Activated B cell treated with CpG ODN at 0.5 μM for 24 hours (primary cell): ENCODE measurements at regions not wholly inside any gene's neighbourhood (a gene's known extent, or its start where the extent isn't known, plus 50 kb on each side); places are given as distances from the start of the nearest gene placed in this dataset.
"Not testable (repeated sequence)": the region's sequence is repeated elsewhere in the genome, so short reads cannot be mapped to it uniquely, and the experiment has no call there.

Source experiments
- ATAC-seq: fragments of 200-7000 bp; cut with Tn5 transposase; one replicate; pipeline ENCODE4 v1.10.0; 2021; ENCODE audit warnings: low read depth, mild to moderate bottlenecking, moderate library complexity
- CTCF ChIA-PET: fragments of 350-600 bp; sonication (Branson Sonifier 250); formaldehyde crosslinking; loops from one replicate; lab custom pipeline; 2021; ENCODE audit warnings: antibody characterized with exemption; lab: Charles Lee
- POLR2A ChIA-PET: fragments of 350-600 bp; sonication (Branson Sonifier 250); formaldehyde crosslinking; loops from one replicate; lab custom pipeline; 2021; ENCODE audit warnings: antibody characterized with exemption; lab: Charles Lee
- DNase-seq: peaks from one replicate; pipeline ENCODE4 v3.0.0; 2022
- H3K27ac Mint-ChIP-seq: one replicate; pipeline ENCODE4 v1.8.0; 2020; ENCODE audit warnings: mixed read lengths
- H3K27me3 Mint-ChIP-seq: one replicate; pipeline ENCODE4 v1.8.0; 2021; ENCODE audit warnings: mixed read lengths
- H3K36me3 Mint-ChIP-seq: one replicate; pipeline ENCODE4 v1.8.0; 2021; ENCODE audit warnings: low read depth, mixed read lengths
- H3K4me1 Mint-ChIP-seq: one replicate; pipeline ENCODE4 v1.8.0; 2021; ENCODE audit warnings: mixed read lengths
- H3K4me3 Mint-ChIP-seq: one replicate; pipeline ENCODE4 v1.8.0; 2020; ENCODE audit warnings: mild to moderate bottlenecking, mixed read lengths
- H3K9me3 Mint-ChIP-seq: one replicate; pipeline ENCODE4 v1.8.0; 2020; ENCODE audit warnings: mixed read lengths
- intact Hi-C: fragments of 100-400 bp; cut with micrococcal nuclease; formaldehyde crosslinking; loops from one replicate; pipeline ENCODE4 v1.15.1; 2024
- TF ChIP-seq, protein P1 (sequence below): fragments of 200-600 bp; IDR thresholded peaks from one replicate; pipeline ENCODE4 v1.8.0; 2022; ENCODE audit warnings: antibody characterized with exemption, mild to moderate bottlenecking

DNA sequence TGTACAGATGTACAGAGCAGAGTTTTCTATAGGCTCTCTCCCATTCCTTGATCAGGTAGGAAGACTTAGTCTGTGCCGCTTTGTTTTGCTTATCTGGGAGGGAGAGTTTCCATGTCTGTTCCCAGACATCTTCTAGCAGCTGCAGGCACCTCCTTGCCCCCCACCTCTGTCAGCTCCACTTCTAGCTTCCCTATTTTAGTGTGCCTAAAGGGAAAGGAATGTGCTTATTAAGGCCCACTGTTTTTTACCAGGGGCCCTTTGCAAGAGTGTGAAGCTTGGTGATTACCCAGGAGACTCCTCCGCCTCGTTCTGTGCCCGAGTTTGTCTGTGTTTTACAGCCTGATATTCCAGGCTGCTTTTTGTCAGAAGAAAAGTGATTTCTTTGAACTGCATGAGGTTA, 1984.4 kb downstream of the OLFM4 start:
- TF ChIP-seq, protein P1, sequence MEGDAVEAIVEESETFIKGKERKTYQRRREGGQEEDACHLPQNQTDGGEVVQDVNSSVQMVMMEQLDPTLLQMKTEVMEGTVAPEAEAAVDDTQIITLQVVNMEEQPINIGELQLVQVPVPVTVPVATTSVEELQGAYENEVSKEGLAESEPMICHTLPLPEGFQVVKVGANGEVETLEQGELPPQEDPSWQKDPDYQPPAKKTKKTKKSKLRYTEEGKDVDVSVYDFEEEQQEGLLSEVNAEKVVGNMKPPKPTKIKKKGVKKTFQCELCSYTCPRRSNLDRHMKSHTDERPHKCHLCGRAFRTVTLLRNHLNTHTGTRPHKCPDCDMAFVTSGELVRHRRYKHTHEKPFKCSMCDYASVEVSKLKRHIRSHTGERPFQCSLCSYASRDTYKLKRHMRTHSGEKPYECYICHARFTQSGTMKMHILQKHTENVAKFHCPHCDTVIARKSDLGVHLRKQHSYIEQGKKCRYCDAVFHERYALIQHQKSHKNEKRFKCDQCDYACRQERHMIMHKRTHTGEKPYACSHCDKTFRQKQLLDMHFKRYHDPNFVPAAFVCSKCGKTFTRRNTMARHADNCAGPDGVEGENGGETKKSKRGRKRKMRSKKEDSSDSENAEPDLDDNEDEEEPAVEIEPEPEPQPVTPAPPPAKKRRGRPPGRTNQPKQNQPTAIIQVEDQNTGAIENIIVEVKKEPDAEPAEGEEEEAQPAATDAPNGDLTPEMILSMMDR, result no peak
- H3K27ac Mint-ChIP-seq, result no peak overlapping the region
- ChIA-PET CTCF (no interaction called here), POLR2A (no interaction called here)
- H3K4me1 Mint-ChIP-seq, result no peaks in the 10 kb centered on the region
- H3K36me3 Mint-ChIP-seq, result no peaks in the 10 kb centered on the region
- no peak overlapping the region for H3K4me3 Mint-ChIP-seq
- DNase-seq (no peak), ATAC-seq (no peak)
- peaks cover 7% of the 10 kb centered on the region for H3K9me3 Mint-ChIP-seq
- H3K27me3 Mint-ChIP-seq, result no peaks in the 10 kb centered on the region
- intact Hi-C loops, result no loop called here

DNA sequence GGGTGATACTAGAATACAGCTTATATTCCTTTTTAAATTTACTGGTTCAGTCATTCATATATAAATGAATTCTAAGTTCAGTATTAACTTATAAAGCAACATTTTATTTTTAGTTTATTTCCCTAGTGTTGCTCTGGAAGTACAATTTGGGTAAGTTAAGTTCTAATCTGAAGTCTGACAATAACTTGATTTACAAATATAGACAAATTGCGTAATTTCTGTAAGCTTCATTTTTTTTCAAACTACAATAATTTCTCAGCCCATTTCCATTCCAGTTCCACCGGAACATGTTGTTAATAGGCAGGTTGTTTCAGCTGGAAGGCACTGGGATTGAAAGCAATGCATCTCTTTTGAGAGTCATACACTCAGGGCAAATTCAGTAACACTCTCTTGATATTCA, 2000.7 kb downstream of the OLFM4 start:
- ChIA-PET CTCF (no interaction called here), POLR2A (no interaction called here)
- Mint-ChIP-seq H3K27ac (no peak overlapping the region), H3K9me3 (peaks cover 16% of the 10 kb centered on the region), H3K4me3 (no peak overlapping the region), H3K27me3 (no peaks in the 10 kb centered on the region), H3K36me3 (no peaks in the 10 kb centered on the region), H3K4me1 (no peaks in the 10 kb centered on the region)
- ATAC-seq (no peak), DNase-seq (no peak)
- intact Hi-C loops, result no loop called here
- TF ChIP-seq, protein P1, result no peak

DNA sequence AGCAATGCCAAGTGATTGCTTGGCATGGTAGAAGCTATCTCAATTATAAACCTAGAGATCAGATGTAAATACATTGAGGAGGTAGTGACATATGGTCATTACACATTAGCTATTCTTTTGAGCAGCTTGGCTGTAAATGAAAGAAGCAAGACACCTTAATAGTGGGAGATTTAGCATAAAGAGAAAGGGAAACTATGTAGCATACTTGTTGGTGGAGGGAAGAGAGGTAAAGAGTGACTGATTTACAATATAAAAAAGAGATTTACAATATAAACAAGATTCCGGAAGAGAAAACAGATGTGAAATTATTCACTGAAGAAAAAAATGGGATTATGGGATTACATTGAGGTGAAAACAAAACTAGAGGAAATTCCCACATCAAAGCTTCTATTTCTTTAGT, 2009.6 kb downstream of the OLFM4 start:
- intact Hi-C loops, result no loop called here
- H3K27me3 Mint-ChIP-seq, result no peaks in the 10 kb centered on the region
- TF ChIP-seq, protein P1, result no peak
- H3K27ac Mint-ChIP-seq, result no peak overlapping the region
- no peak for DNase-seq
- CTCF ChIA-PET, result no interaction called here
- H3K4me3 Mint-ChIP-seq, result no peak overlapping the region
- H3K4me1 Mint-ChIP-seq, result no peaks in the 10 kb centered on the region
- ATAC-seq, result no peak
- POLR2A ChIA-PET, result no interaction called here
- peaks cover 4% of the 10 kb centered on the region for H3K9me3 Mint-ChIP-seq
- no peaks in the 10 kb centered on the region for H3K36me3 Mint-ChIP-seq

DNA sequence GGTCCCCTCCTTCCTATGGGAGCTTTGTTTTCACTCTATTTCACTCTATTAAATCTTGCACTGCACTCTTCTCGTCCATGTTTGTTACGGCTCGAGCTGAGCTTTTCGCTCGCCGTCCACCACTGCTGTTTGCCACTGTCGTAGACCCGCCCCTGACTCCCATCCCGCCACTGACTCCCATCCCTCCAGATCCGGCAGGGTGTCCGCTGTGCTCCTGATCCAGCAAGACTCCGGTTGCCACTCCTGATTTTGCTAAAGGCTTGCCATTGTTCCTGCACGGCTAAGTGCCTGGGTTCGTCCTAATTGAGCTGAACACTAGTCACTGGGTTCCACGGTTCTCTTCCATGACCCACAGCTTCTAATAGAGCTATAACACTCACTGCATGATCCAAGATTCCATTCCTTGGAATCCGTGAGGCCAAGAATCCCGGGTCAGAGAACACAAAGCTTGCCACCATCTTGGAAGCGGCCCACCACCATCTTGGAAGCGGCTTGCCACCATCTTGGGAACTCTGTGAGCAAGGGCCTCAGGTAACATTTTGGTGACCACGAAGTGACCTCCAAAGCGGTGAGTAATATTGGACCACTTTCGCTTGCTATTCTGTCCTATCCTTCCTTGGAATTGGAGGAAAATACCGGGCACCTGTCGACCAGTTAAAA, 2025.4 kb downstream of the OLFM4 start:
- H3K27me3 Mint-ChIP-seq, H3K27ac Mint-ChIP-seq, H3K9me3 Mint-ChIP-seq, ATAC-seq, CTCF ChIA-PET, H3K4me3 Mint-ChIP-seq, H3K36me3 Mint-ChIP-seq, DNase-seq, intact Hi-C loops, H3K4me1 Mint-ChIP-seq, POLR2A ChIA-PET: not testable (repeated sequence)

DNA sequence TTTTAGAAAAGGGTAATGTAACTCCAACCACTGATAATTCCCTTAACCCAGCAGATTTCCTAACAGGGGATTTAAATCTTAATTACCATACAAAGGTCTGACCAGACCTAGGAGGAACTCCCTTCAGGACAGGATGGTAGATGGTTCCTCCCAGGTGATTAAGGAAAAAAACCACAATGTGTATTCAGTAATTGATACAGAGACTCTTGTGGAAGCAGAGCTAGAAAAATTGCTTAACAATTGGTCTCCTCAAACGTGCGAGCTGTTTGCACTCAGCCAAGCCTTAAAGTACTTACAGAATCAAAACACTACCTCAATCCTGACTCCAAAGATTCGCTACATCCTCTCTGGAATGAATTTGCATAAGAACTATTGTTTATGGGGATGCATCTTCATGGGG, 2027.1 kb downstream of the OLFM4 start:
- CTCF ChIA-PET, result not testable (repeated sequence)

DNA sequence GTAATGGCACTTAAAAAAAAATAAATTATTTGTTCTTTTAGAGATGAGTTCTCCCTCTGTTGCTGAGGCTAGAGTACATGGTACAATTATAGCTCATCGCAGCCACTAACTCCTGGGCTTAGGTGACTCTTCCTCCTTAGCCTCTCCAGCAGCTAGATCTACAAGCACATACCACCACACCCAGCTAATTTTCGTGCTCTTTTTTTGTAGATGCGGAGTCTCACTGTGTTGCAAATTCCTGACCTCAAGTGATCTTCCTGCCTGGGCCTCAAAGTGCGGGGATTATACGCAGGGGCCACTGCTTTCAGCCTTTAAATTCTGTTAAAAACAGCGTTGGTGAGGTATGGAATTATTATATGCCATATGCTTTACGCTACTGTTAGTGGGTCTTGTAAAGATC, 2034.0 kb downstream of the OLFM4 start:
- intact Hi-C loops, result no loop called here
- ChIA-PET CTCF (no interaction called here), POLR2A (no interaction called here)
- DNase-seq (no peak), ATAC-seq (no peak)
- no peaks in the 10 kb centered on the region for H3K4me1 Mint-ChIP-seq
- TF ChIP-seq, protein P1, result no peak
- no peak overlapping the region for H3K27ac Mint-ChIP-seq
- no peaks in the 10 kb centered on the region for H3K27me3 Mint-ChIP-seq
- no peaks in the 10 kb centered on the region for H3K36me3 Mint-ChIP-seq
- peaks cover 7% of the 10 kb centered on the region for H3K9me3 Mint-ChIP-seq
- no peak overlapping the region for H3K4me3 Mint-ChIP-seq

More for the DNA sequence above, 2027.1 kb downstream of the OLFM4 start:
- H3K36me3 Mint-ChIP-seq, H3K27ac Mint-ChIP-seq, H3K27me3 Mint-ChIP-seq, DNase-seq, ATAC-seq, H3K9me3 Mint-ChIP-seq, POLR2A ChIA-PET, intact Hi-C loops, H3K4me1 Mint-ChIP-seq, H3K4me3 Mint-ChIP-seq: not testable (repeated sequence)
